ENCODE measurements at regions not wholly inside any gene's neighbourhood (a gene's known extent, or its start where the extent isn't known, plus 50 kb on each side); places are given as distances from the start of the nearest gene placed in this dataset.

- Histone ChIP-seq H2BK120ac (ENCODE audit: low read depth, low read length) (no peak overlapping the region), H4K20me1 (ENCODE audit: insufficient read depth, low read length) (no peaks in the 10 kb centered on the region), H3K23ac (ENCODE audit: low read depth, low read length) (no peak overlapping the region), H3K36me3 (ENCODE audit: control insufficient read depth, insufficient read depth, low read length) (no peaks in the 10 kb centered on the region), H3K56ac (ENCODE audit: extremely low read depth, insufficient read depth, low read length) (no peak overlapping the region), H4K5ac (ENCODE audit: low read depth, low read length) (no peak overlapping the region), H3K79me1 (ENCODE audit: low read depth in 1 of 2, low read length in 2 of 2) (no peaks in the 10 kb centered on the region), H2AK5ac (ENCODE audit: low read depth, low read length) (no peak overlapping the region), H4K8ac (ENCODE audit: low read depth in 2 of 2, low read length in 2 of 2) (no peak overlapping the region), H3K4me3 (ENCODE audit: insufficient read depth, low read depth, low read length) (no peak overlapping the region), H4K91ac (ENCODE audit: insufficient read depth, low read depth, low read length) (no peak overlapping the region), H2BK20ac (ENCODE audit: low read depth, low read length) (no peak overlapping the region), H2AFZ (replicated peaks; ENCODE audit: low read length, poor library complexity) (no peak overlapping the region), H2AK9ac (replicated peaks; ENCODE audit: low read depth, low read length, poor library complexity) (no peak overlapping the region), H2BK15ac (ENCODE audit: low read depth, low read length) (no peak overlapping the region), H3K4me1 (ENCODE audit: control insufficient read depth, insufficient read depth, low read length) (peaks cover 11% of the 10 kb centered on the region), H3K9me3 (ENCODE audit: control insufficient read depth, insufficient read depth, low read length) (no peaks in the 10 kb centered on the region), H3K27me3 (ENCODE audit: control insufficient read depth, insufficient read depth, low read length) (no peaks in the 10 kb centered on the region), H3K9me1 (ENCODE audit: insufficient read depth, low read length) (no peaks in the 10 kb centered on the region), H3K9ac (ENCODE audit: low read depth, low read length) (no peak overlapping the region), H3K4me2 (ENCODE audit: low read depth, low read length) (no peak overlapping the region), H2BK5ac (ENCODE audit: low read depth, low read length, poor library complexity, severe bottlenecking) (no peak overlapping the region), H3K18ac (ENCODE audit: low read depth, low read length) (no peak overlapping the region), H3K27ac (ENCODE audit: insufficient read depth, low read length) (no peak overlapping the region), H3K4ac (ENCODE audit: low read depth, low read length) (no peak overlapping the region), H3K14ac (replicated peaks; ENCODE audit: low read depth, low read length) (no peak overlapping the region)
- intact Hi-C loops (cut with micrococcal nuclease) (no loop called here), in situ Hi-C loops (cut with MboI; ENCODE audit: low sequenced_read_pairs) (no loop called here), dilution Hi-C loops (cut with HindIII; ENCODE audit: low sequenced_read_pairs, unreplicated experiment) (no loop called here)
- no peak for DNase-seq
- BruUV-seq (replicated peaks) = no TSS peak
- CTCF ChIA-PET = no interaction called here
- POLR2A ChIA-PET (ENCODE audit: unreplicated experiment) = no interaction called here
- 86% methylated on average over 5 of the region's 25 CpGs; no CpG with 5 or more reads in 1 of the 2 experiments for WGBS, 2 experiments (ENCODE audit: extremely low coverage in 2 of 2, insufficient read length in 1 of 2)
- TF ChIP-seq RFX5 (IDR thresholded peaks at IDR 0.05; ENCODE audit: low read depth, low read length) (no peak), FOS (IDR thresholded peaks at IDR 0.05; ENCODE audit: low read depth, low read length) (no peak), CTCF (conservative IDR thresholded peaks at IDR 0.05; ENCODE audit: low read depth, low read length) (no peak), CHD1 (IDR thresholded peaks at IDR 0.05; ENCODE audit: low read depth, low read length) (no peak), SMC3 (IDR thresholded peaks at IDR 0.05; ENCODE audit: low read depth, low read length) (no peak), BHLHE40 (IDR thresholded peaks at IDR 0.05; ENCODE audit: low read depth, low read length) (no peak), RAD21 (IDR thresholded peaks at IDR 0.05; ENCODE audit: low read length) (no peak), MAFK (IDR thresholded peaks at IDR 0.05; ENCODE audit: low read depth, low read length) (no peak)
- ATAC-seq (ENCODE audit: low read depth) = no peak
These were observed 81.7 kb upstream of the FRMD1 start for GRCh38 chr6:168160506-168161370.

All from IMR-90 (cell line).